GM12891 (cell line): ENCODE measurements at regions not wholly inside any gene's neighbourhood (a gene's known extent, or its start where the extent isn't known, plus 50 kb on each side); places are given as distances from the start of the nearest gene placed in this dataset.

Experiments used
- PAX5 ChIP-seq: IDR thresholded peaks from 2 replicates; pipeline ENCODE4 v1.6.1; 2011; ENCODE audit warnings: low read length, moderate library complexity, mild to moderate bottlenecking; ENCODE audit not compliant: insufficient read depth, severe bottlenecking
- POLR2A ChIP-seq: IDR thresholded peaks from 2 replicates; pipeline ENCODE4 v1.6.1; 2011; ENCODE audit warnings: low read depth, low read length, control low read depth
- POLR2AphosphoS5 ChIP-seq: IDR thresholded peaks from 2 replicates; pipeline ENCODE4 v1.6.1; 2011; ENCODE audit warnings: low read depth, low read length, control low read depth
- POU2F2 ChIP-seq: IDR thresholded peaks from 2 replicates; pipeline ENCODE4 v1.6.1; 2011; ENCODE audit warnings: low read depth, mild to moderate bottlenecking, control low read depth, low read length, moderate library complexity
- SPI1 ChIP-seq: IDR thresholded peaks from 2 replicates; pipeline ENCODE4 v1.6.1; 2011; ENCODE audit warnings: low read depth, low read length, control low read depth
- TAF1 ChIP-seq: IDR thresholded peaks from 2 replicates; pipeline ENCODE4 v1.6.1; 2011; ENCODE audit warnings: low read depth, low read length, control low read depth

DNA sequence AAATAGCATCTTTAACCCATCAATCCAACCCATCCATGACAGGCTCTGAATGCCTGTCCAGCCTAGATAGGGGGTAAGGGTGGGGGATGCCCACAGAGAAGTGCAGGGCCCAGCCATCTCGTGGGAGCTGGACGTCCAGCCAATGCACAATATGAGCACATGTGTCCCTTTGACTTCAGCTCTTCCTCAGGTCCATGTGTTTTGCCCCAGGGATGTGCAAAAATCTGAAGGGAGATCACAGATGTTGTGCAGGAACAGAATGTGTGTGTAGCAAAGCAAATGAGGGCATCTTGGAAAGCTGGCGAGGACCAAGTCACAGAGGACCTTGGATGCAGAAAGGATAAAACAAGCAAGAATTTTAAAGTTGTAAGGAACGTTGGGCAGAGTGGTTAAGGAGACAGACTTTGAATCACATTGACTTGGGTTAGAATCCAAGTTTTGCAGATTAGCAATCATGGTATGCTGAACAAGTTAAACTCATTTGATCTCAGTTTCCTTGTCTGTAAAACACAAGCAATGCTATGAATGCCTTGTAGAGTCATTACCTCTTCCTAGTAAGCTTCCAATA is 104.5 kb downstream of the TTC32 start:
- TF ChIP-seq POLR2A: no peak
- no peak for TF ChIP-seq SPI1
- no peak for TF ChIP-seq POLR2AphosphoS5
- TF ChIP-seq TAF1: no peak
- TF ChIP-seq PAX5: no peak
- no peak for TF ChIP-seq POU2F2
